ENCODE measurements at regions not wholly inside any gene's neighbourhood (a gene's known extent, or its start where the extent isn't known, plus 50 kb on each side); places are given as distances from the start of the nearest gene placed in this dataset.

DNA sequence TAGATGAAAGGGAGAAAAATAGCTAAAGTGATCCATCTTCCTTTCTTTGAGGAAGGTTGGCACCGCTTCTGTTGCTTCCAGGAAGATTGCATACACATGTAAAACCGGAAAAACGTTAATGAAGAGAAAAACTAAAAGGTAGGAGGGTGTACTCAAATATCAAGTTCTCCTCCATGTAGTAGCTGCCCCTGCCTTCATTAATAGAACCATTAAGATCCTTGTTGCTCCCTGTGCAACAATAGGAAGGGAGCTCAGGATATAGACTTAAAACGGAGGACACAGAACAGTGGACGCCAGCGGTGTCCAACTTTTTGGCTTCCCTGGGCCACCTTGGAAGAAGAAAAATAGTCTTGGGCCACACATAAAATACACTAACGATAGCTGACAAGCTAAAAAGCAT is 118.9 kb downstream of the TMEM174 start:
- ATAC-seq (no peak), DNase-seq (no peak)
- no peaks in the 10 kb centered on the region for H3K36me3 ChIP-seq
- no peak overlapping the region for H3K4me3 ChIP-seq
- intact Hi-C loops (cut with DNase I): no loop called here
- H3K27me3 ChIP-seq: peaks cover 44 to 80% of the 10 kb centered on the region in 2 donors
- no peaks in the 10 kb centered on the region for H3K4me1 ChIP-seq
- H3K27ac ChIP-seq: no peak overlapping the region
- peaks cover 0 to 7% of the 10 kb centered on the region in 2 donors for H3K9me3 ChIP-seq
- TF ChIP-seq CTCF (IDR thresholded peaks at IDR 0.05): no peak

DNA sequence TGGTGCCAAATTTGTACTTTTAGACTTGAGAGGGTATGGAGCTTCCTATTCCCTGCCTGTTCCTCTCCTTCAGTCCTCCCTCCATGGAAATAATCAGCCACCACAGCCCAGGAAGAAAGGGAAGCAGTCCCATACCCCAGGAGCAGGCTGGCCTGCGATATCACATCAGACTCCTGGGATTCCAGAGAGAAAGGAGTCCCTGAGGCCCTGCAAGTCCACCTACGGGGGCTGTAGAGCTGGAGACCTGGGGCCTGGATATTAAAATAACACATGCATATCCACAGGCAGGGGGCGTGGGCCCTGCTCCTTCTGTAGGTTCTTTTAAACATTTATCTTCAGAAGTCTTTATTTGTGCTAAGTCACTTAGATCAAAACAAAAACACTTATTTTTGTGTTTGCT is 117.2 kb downstream of the TMEM174 start:
- H3K9me3 ChIP-seq: peaks cover 0 to 7% of the 10 kb centered on the region in 2 donors
- no peak for TF ChIP-seq CTCF (IDR thresholded peaks at IDR 0.05)
- DNase-seq (no peak), ATAC-seq (no peak)
- H3K4me3 ChIP-seq: no peak overlapping the region
- H3K36me3 ChIP-seq: no peaks in the 10 kb centered on the region
- peaks cover 35 to 65% of the 10 kb centered on the region in 2 donors for H3K27me3 ChIP-seq
- H3K4me1 ChIP-seq: no peaks in the 10 kb centered on the region
- intact Hi-C loops (cut with DNase I): no loop called here
- no peak overlapping the region for H3K27ac ChIP-seq

GRCh38 chr5:73288803-73289720 is 116.1 kb downstream of the TMEM174 start:
- H3K9me3 ChIP-seq: peaks cover 0 to 7% of the 10 kb centered on the region in 2 donors
- ATAC-seq: no peak
- H3K4me1 ChIP-seq: no peaks in the 10 kb centered on the region
- peaks cover 35 to 61% of the 10 kb centered on the region in 2 donors for H3K27me3 ChIP-seq
- intact Hi-C loops (cut with DNase I): no loop called here
- H3K27ac ChIP-seq: no peak overlapping the region
- H3K36me3 ChIP-seq: no peaks in the 10 kb centered on the region
- DNase-seq: no peak
- TF ChIP-seq CTCF (IDR thresholded peaks at IDR 0.05): no peak
- H3K4me3 ChIP-seq: no peak overlapping the region

GRCh38 chr5:73286896-73287295 is 113.9 kb downstream of the TMEM174 start:
- intact Hi-C loops (cut with DNase I): no loop called here
- no peaks in the 10 kb centered on the region for H3K4me1 ChIP-seq
- H3K36me3 ChIP-seq: no peaks in the 10 kb centered on the region
- DNase-seq (no peak), ATAC-seq (no peak)
- H3K9me3 ChIP-seq: peaks cover 0 to 7% of the 10 kb centered on the region in 2 donors
- H3K27me3 ChIP-seq: peaks cover 24 to 46% of the 10 kb centered on the region in 2 donors
- no peak overlapping the region for H3K27ac ChIP-seq
- no peak for TF ChIP-seq CTCF (IDR thresholded peaks at IDR 0.05)
- no peak overlapping the region for H3K4me3 ChIP-seq

DNA sequence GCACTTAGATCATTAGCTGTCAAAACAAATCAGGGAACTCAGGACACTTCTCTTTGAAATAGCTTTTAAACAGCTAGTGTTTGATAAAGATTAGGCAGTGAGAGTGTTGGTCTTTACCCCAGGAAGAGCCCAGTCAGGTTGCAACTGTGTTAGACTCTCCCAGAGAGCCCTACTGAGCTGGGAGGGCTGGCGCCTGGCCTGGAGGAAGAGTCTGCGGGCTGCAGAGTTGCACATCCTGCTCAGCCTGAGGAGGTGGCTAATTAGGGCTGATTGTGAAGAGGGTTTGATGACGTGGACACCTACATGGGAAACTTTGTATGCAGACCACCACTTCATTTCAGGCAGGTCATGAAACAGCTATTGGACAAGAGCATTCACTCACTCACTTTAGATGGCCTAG is 112.0 kb downstream of the TMEM174 start:
- peaks cover 4 to 41% of the 10 kb centered on the region in 2 donors for H3K27me3 ChIP-seq
- intact Hi-C loops (cut with DNase I): no loop called here
- H3K4me1 ChIP-seq: peaks cover 4 to 9% of the 10 kb centered on the region in 2 donors
- no peak for ATAC-seq
- TF ChIP-seq CTCF (IDR thresholded peaks at IDR 0.05): no peak
- DNase-seq: no peak
- no peak overlapping the region for H3K27ac ChIP-seq
- H3K4me3 ChIP-seq: no peak overlapping the region
- H3K36me3 ChIP-seq: no peaks in the 10 kb centered on the region
- peaks cover 0 to 7% of the 10 kb centered on the region in 2 donors for H3K9me3 ChIP-seq
